Suprapubic skin (tissue), 3 donors: ENCODE measurements at regions not wholly inside any gene's neighbourhood (a gene's known extent, or its start where the extent isn't known, plus 50 kb on each side); places are given as distances from the start of the nearest gene placed in this dataset.

ENCODE experiments used
- CTCF ChIP-seq, 2 donors: fragments of 200-600 bp in 1 of 2; fragments of 450-650 bp in 1 of 2; sonication (generic) in 1 of 2; IDR thresholded peaks; one replicate each; pipeline ENCODE4 v1.5.1; 2016 to 2019; ENCODE audit warnings: antibody characterized with exemption in 2 of 2, mild to moderate bottlenecking in 1 of 2, moderate library complexity in 1 of 2
- POLR2AphosphoS5 ChIP-seq, 3 donors: sonication (generic); formaldehyde crosslinking; IDR thresholded peaks; one replicate each; pipeline ENCODE4 v1.6.1; 2017; ENCODE audit warnings: antibody characterized with exemption in 3 of 3

- TF ChIP-seq CTCF (IDR thresholded peaks at IDR 0.05) (no peak), POLR2AphosphoS5 (IDR thresholded peaks at IDR 0.05) (no peak)
Measured at GRCh38 chr5:121299153-121299552, 552.5 kb upstream of the FTMT start.
